A549 (cell line): ENCODE measurements at regions not wholly inside any gene's neighbourhood (a gene's known extent, or its start where the extent isn't known, plus 50 kb on each side); places are given as distances from the start of the nearest gene placed in this dataset.

Source experiments
- ATAC-seq, 2 experiments: fragments of 200-7000 bp in 1 of 2; fragments of >200 bp in 1 of 2; cut with Nextera tagmentation in 1 of 2; cut with Tn5 transposase in 1 of 2; 3 replicates each; pipeline versions ENCODE4 v1.8.0 to v1.9.1; 2018 to 2020; ENCODE audit warnings: mild to moderate bottlenecking in 1 of 2, moderate library complexity in 1 of 2
- CTCF ChIA-PET: fragments of 300-600 bp; sonication (Branson Sonifier 250); formaldehyde crosslinking; extraction: SDS; loops from one replicate; lab custom pipeline; 2021; ENCODE audit warnings: antibody characterized with exemption, inconsistent platforms; lab: Yijun Ruan, JAX
- POLR2A ChIA-PET: fragments of 350-600 bp; formaldehyde crosslinking; extraction: SDS; loops from one replicate; lab custom pipeline; 2021; ENCODE audit warnings: antibody characterized with exemption, inconsistent platforms; lab: Yijun Ruan, JAX
- DNase-seq, 2 experiments: peaks; one replicate each; pipeline versions ENCODE4 v3.0.0 to v3.0.0-alpha.2; 2011 to 2016; ENCODE audit warnings: low read depth in 1 of 2, low spot score in 1 of 2
- FAIRE-seq: peaks from 2 replicates; lab custom pipeline; 2011; peaks lifted over from hg19 to GRCh38; lab: Jason Lieb, UNC
- H3K27ac ChIP-seq, 2 experiments: fragments of >200 bp; sonication (Bioruptor Twin); formaldehyde crosslinking; 3 replicates each; pipeline ENCODE4 v1.5.1; 2016 to 2017
- H3K4me1 ChIP-seq: fragments of >200 bp; sonication (Bioruptor Twin); formaldehyde crosslinking; 3 replicates; pipeline ENCODE4 v1.6.1; 2016
- H3K4me2 ChIP-seq: fragments of >200 bp; sonication (Bioruptor Twin); formaldehyde crosslinking; 3 replicates; pipeline ENCODE4 v1.6.1; 2016
- H3K4me3 ChIP-seq: fragments of >200 bp; sonication (Bioruptor Twin); formaldehyde crosslinking; 3 replicates; pipeline ENCODE4 v1.5.1; 2016
- H3K9me3 ChIP-seq: fragments of >200 bp; sonication (Bioruptor Twin); formaldehyde crosslinking; 3 replicates; pipeline ENCODE4 v1.6.1; 2016
- BHLHE40 ChIP-seq: IDR thresholded peaks from 2 replicates; pipeline ENCODE4 v1.6.1; 2012; ENCODE audit warnings: low read depth, low read length, inconsistent platforms
- CHD2 ChIP-seq: fragments of 150-350 bp; IDR thresholded peaks from 2 replicates; pipeline ENCODE4 v1.6.1; 2014; ENCODE audit warnings: low read length; ENCODE audit not compliant: partially characterized antibody
- HOXA7 ChIP-seq: fragments of 250-450 bp; sonication (Bioruptor Pico); IDR thresholded peaks from 2 replicates; pipeline ENCODE4 v1.5.0; 2020; ENCODE audit warnings: mild to moderate bottlenecking, moderate library complexity
- MAFK ChIP-seq: fragments of 450-650 bp; IDR thresholded peaks from 2 replicates; pipeline ENCODE4 v1.6.1; 2014; ENCODE audit not compliant: partially characterized antibody
- NPAS2 ChIP-seq: fragments of 250-450 bp; sonication (Bioruptor Pico); IDR thresholded peaks from 2 replicates; pipeline ENCODE4 v1.8.0; 2022; ENCODE audit warnings: mild to moderate bottlenecking, moderate library complexity, borderline replicate concordance
- RAD21 ChIP-seq, 2 experiments: fragments of >200 bp in 1 of 2; sonication (Bioruptor Twin) in 1 of 2; formaldehyde crosslinking in 1 of 2; IDR thresholded peaks in 1 of 2; conservative IDR thresholded peaks in 1 of 2; 2 replicates in 1 of 2; 3 replicates in 1 of 2; pipeline ENCODE4 v1.6.1; 2012 to 2018; ENCODE audit warnings: inconsistent platforms in 1 of 2
- REST ChIP-seq: fragments of 200-600 bp; sonication (generic); IDR thresholded peaks from 2 replicates; pipeline ENCODE4 v1.6.1; 2016; ENCODE audit warnings: antibody characterized with exemption, mild to moderate bottlenecking, moderate library complexity
- SMC3 ChIP-seq: fragments of >200 bp; sonication (Bioruptor Twin); formaldehyde crosslinking; IDR thresholded peaks from 3 replicates; pipeline ENCODE4 v1.6.1; 2018; ENCODE audit warnings: inconsistent platforms
- SREBF2 ChIP-seq: fragments of 450-650 bp; IDR thresholded peaks from 2 replicates; pipeline ENCODE4 v1.6.1; 2014; ENCODE audit warnings: mild to moderate bottlenecking, moderate library complexity
- TFCP2L1 ChIP-seq: fragments of 250-450 bp; sonication (Bioruptor Pico); IDR thresholded peaks from 2 replicates; pipeline ENCODE4 v1.5.0; 2021; ENCODE audit warnings: mild to moderate bottlenecking
- ZC3H11A ChIP-seq: fragments of 450-650 bp; IDR thresholded peaks from 2 replicates; pipeline ENCODE4 v1.6.1; 2014; ENCODE audit warnings: antibody characterized with exemption, mild to moderate bottlenecking
- ZFP36 ChIP-seq: fragments of 450-650 bp; IDR thresholded peaks from 2 replicates; pipeline ENCODE4 v1.6.1; 2014; ENCODE audit warnings: borderline replicate concordance; ENCODE audit not compliant: partially characterized antibody
- ZNF302 ChIP-seq: fragments of 250-450 bp; sonication (Bioruptor Pico); IDR thresholded peaks from 2 replicates; pipeline ENCODE4 v1.9.0; 2021; ENCODE audit warnings: inconsistent platforms, mild to moderate bottlenecking, moderate library complexity
- ZSCAN20 ChIP-seq: fragments of 250-450 bp; sonication (Bioruptor Pico); IDR thresholded peaks from 2 replicates; pipeline ENCODE4 v1.8.0; 2022; ENCODE audit warnings: mild to moderate bottlenecking, moderate library complexity
- WGBS: methylation state at CpG from one replicate; pipeline ENCODE4 v1.1.6; 2017; ENCODE audit errors: missing lambda C conversion rate; 5-methylcytosine and 5-hydroxymethylcytosine counted together

DNA sequence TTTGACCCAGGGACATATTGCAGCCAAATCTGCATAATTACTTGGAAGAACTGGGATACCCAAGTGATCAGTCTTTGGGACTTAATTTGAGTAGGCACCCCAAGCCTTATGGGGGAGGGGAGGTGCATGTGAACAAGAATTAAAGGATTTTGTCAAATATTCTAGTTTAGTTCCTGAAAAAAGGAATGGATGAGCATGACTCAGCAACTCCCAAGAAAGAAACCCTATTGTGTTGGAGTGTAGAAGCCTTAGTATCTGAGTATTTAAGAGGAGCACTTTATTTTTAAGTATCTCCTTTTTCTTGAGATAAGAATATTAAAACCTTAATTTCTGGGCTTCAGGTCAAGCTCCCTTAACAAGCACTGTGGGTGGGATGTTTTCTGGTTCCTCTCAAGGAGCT lies 222.4 kb downstream of the CD47 start:
- FAIRE-seq (no peak), ATAC-seq (no peak), DNase-seq (peak in 1 of 2 experiments; percentile 14)
- POLR2A ChIA-PET: no interaction called here
- H3K4me2 ChIP-seq: peak overlapping the region; percentile 26; the same call in 2 of the 3 replicates
- TF ChIP-seq MAFK (peak; percentile 70), NPAS2 (CRISPR knock-in tag) (no peak)
- peak overlapping the region; percentile 21 to 67; a peak in 4 of 6 replicates for H3K27ac ChIP-seq
- peaks cover 12% of the 10 kb centered on the region for H3K4me1 ChIP-seq
- H3K9me3 ChIP-seq: no peaks in the 10 kb centered on the region
- H3K4me3 ChIP-seq: no peak overlapping the region
- CTCF ChIA-PET: interaction anchor here (1.1 to 1.8 kb wide), 3 partner anchors 12 to 60 kb away, joined by 3 to 5 read pairs (median 4); no protein-coding TSS in a partner anchor

GRCh38 chr3:107861904-107862303 lies 228.9 kb downstream of the CD47 start:
- POLR2A ChIA-PET: no interaction called here
- Histone ChIP-seq H3K4me3 (no peak overlapping the region), H3K4me2 (no peak overlapping the region), H3K27ac (no peak overlapping the region), H3K4me1 (no peaks in the 10 kb centered on the region), H3K9me3 (no peaks in the 10 kb centered on the region)
- ATAC-seq: no peak
- no peak for FAIRE-seq
- CTCF ChIA-PET: no interaction called here
- TF ChIP-seq CHD2 (peak; percentile 63), TFCP2L1 (CRISPR knock-in tag) (no peak), REST (peak; percentile 62)
- DNase-seq: no peak
- 16% methylated on average over 3 of the region's 3 CpGs for WGBS

- no peaks in the 10 kb centered on the region for H3K9me3 ChIP-seq
- H3K4me3 ChIP-seq: no peak overlapping the region
- POLR2A ChIA-PET: no interaction called here
- WGBS: 32% methylated on average over 2 of the region's 2 CpGs
- no peak overlapping the region for H3K27ac ChIP-seq
- H3K4me2 ChIP-seq: no peak overlapping the region
- H3K4me1 ChIP-seq: no peaks in the 10 kb centered on the region
- FAIRE-seq: no peak
- DNase-seq: no peak
- CTCF ChIA-PET: no interaction called here
- ATAC-seq: no peak
- TF ChIP-seq ZNF302 (CRISPR knock-in tag) (no peak), ZFP36 (no peak), RAD21 (conservative IDR thresholded peaks at IDR 0.05 in 1 of 2, IDR thresholded peaks at IDR 0.05 in 1 of 2) (no peak), SREBF2 (no peak), BHLHE40 (no peak), CHD2 (no peak), ZSCAN20 (no peak), ZC3H11A (no peak), HOXA7 (CRISPR knock-in tag) (no peak), SMC3 (no peak)
- TF ChIP-seq, all 56 proteins: peak for 0
Measured at GRCh38 chr3:107861422-107861821, 229.4 kb downstream of the CD47 start.
